Testis (tissue), 2 donors: ENCODE measurements at regions not wholly inside any gene's neighbourhood (a gene's known extent, or its start where the extent isn't known, plus 50 kb on each side); places are given as distances from the start of the nearest gene placed in this dataset.

Experiments
- DNase-seq: peaks from one replicate; pipeline ENCODE4 v3.0.0-alpha.2; 2019
- H3K27ac ChIP-seq, 2 donors: fragments of 200-600 bp; sonication (generic); one replicate each; pipeline ENCODE4 v1.5.1; 2019
- H3K27me3 ChIP-seq: fragments of 200-600 bp; sonication (generic); one replicate; pipeline ENCODE4 v1.5.1; 2019
- H3K36me3 ChIP-seq: fragments of 200-600 bp; sonication (generic); one replicate; pipeline ENCODE4 v1.5.1; 2017; ENCODE audit warnings: low read depth; ENCODE audit errors: missing control alignments
- H3K4me1 ChIP-seq: fragments of 200-600 bp; sonication (generic); one replicate; pipeline ENCODE4 v1.5.1; 2019
- H3K4me3 ChIP-seq, 2 donors: fragments of 200-600 bp; sonication (generic); one replicate each; pipeline ENCODE4 v1.5.1; 2017 to 2019
- H3K9me3 ChIP-seq: fragments of 200-600 bp; sonication (generic); one replicate; pipeline ENCODE4 v1.5.1; 2017
- CTCF ChIP-seq, 3 experiments: fragments of 450-650 bp in 2 of 3; fragments of 200-600 bp in 1 of 3; sonication (generic) in 1 of 3; IDR thresholded peaks; one replicate each; pipeline ENCODE4 v1.5.1; 2016 to 2019; ENCODE audit warnings: antibody characterized with exemption in 3 of 3, mild to moderate bottlenecking in 2 of 3, moderate library complexity in 1 of 3
- POLR2A ChIP-seq: fragments of 450-650 bp; IDR thresholded peaks from one replicate; pipeline ENCODE4 v1.6.1; 2017; ENCODE audit warnings: antibody characterized with exemption, mild to moderate bottlenecking, moderate library complexity
- WGBS, 2 donors: methylation state at CpG; one replicate each; pipeline ENCODE4 v1.1.5; 2018; 5-methylcytosine and 5-hydroxymethylcytosine counted together
- intact Hi-C: fragments of 100-400 bp; cut with DNase I; formaldehyde crosslinking; loops from one replicate; pipeline ENCODE4 v1.15.1; 2023; ENCODE audit warnings: low total_unique reads

GRCh38 chr1:229940684-229941083, 126.4 kb upstream of the GALNT2 start:
- H3K4me3 ChIP-seq: no peak overlapping the region
- no peak for TF ChIP-seq POLR2A
- TF ChIP-seq CTCF (IDR thresholded peaks at IDR 0.05): no peak
- 68 to 69% methylated on average over 6 of the region's 6 CpGs for WGBS, 2 donors
- no peaks in the 10 kb centered on the region for H3K4me1 ChIP-seq
- no peaks in the 10 kb centered on the region for H3K27me3 ChIP-seq
- no peak for DNase-seq
- H3K9me3 ChIP-seq: no peaks in the 10 kb centered on the region
- H3K36me3 ChIP-seq: no peaks in the 10 kb centered on the region
- H3K27ac ChIP-seq: no peak overlapping the region
- intact Hi-C loops: no loop called here

- no peak overlapping the region for H3K27ac ChIP-seq
- no peak overlapping the region for H3K4me3 ChIP-seq
- TF ChIP-seq POLR2A: no peak
- TF ChIP-seq CTCF (IDR thresholded peaks at IDR 0.05): no peak
- no peaks in the 10 kb centered on the region for H3K4me1 ChIP-seq
- 85 to 87% methylated on average over 8 of the region's 8 CpGs for WGBS, 2 donors
- intact Hi-C loops: no loop called here
- H3K36me3 ChIP-seq: no peaks in the 10 kb centered on the region
- no peaks in the 10 kb centered on the region for H3K9me3 ChIP-seq
- no peaks in the 10 kb centered on the region for H3K27me3 ChIP-seq
- DNase-seq: no peak
Measured at GRCh38 chr1:229941160-229941559, 125.9 kb upstream of the GALNT2 start.

- 81 to 93% methylated on average over 10 of the region's 10 CpGs for WGBS, 2 donors
- H3K27me3 ChIP-seq: no peaks in the 10 kb centered on the region
- H3K27ac ChIP-seq: no peak overlapping the region
- intact Hi-C loops: no loop called here
- no peaks in the 10 kb centered on the region for H3K4me1 ChIP-seq
- no peak overlapping the region for H3K4me3 ChIP-seq
- TF ChIP-seq POLR2A: no peak
- no peak for TF ChIP-seq CTCF (IDR thresholded peaks at IDR 0.05)
- H3K9me3 ChIP-seq: no peaks in the 10 kb centered on the region
- no peaks in the 10 kb centered on the region for H3K36me3 ChIP-seq
- DNase-seq: no peak
Measured at GRCh38 chr1:229941831-229942230, 125.2 kb upstream of the GALNT2 start.

- intact Hi-C loops: no loop called here
- no peak for TF ChIP-seq POLR2A
- TF ChIP-seq CTCF (IDR thresholded peaks at IDR 0.05): no peak
- no peak for DNase-seq
- no peaks in the 10 kb centered on the region for H3K36me3 ChIP-seq
- no peaks in the 10 kb centered on the region for H3K27me3 ChIP-seq
- H3K9me3 ChIP-seq: no peaks in the 10 kb centered on the region
- H3K4me3 ChIP-seq: no peak overlapping the region
- 72 to 90% methylated on average over 1 of the region's 1 CpG for WGBS, 2 donors
- no peaks in the 10 kb centered on the region for H3K4me1 ChIP-seq
- H3K27ac ChIP-seq: no peak overlapping the region
Measured at GRCh38 chr1:229942501-229942900, 124.5 kb upstream of the GALNT2 start.

- WGBS, 2 donors: 91% methylated on average over 7 of the region's 7 CpGs
Measured at GRCh38 chr1:229943148-229943714, 123.8 kb upstream of the GALNT2 start.

More at GRCh38 chr1:229943148-229943714, 123.8 kb upstream of the GALNT2 start:
- Histone ChIP-seq H3K27ac (no peak overlapping the region), H3K27me3 (no peaks in the 10 kb centered on the region), H3K9me3 (no peaks in the 10 kb centered on the region), H3K36me3 (no peaks in the 10 kb centered on the region), H3K4me3 (no peak overlapping the region), H3K4me1 (no peaks in the 10 kb centered on the region)
- no peak for TF ChIP-seq POLR2A
- no peak for TF ChIP-seq CTCF (IDR thresholded peaks at IDR 0.05)
- no peak for DNase-seq
- intact Hi-C loops: no loop called here
